NAMALWA (cell line): ENCODE measurements at regions not wholly inside any gene's neighbourhood (a gene's known extent, or its start where the extent isn't known, plus 50 kb on each side); places are given as distances from the start of the nearest gene placed in this dataset.
"Not testable (repeated sequence)": the region's sequence is repeated elsewhere in the genome, so short reads cannot be mapped to it uniquely, and the experiment has no call there.

Source experiments
- DNase-seq: peaks from one replicate; pipeline ENCODE4 v3.0.0-alpha.2; 2015; ENCODE audit warnings: low spot score

- no peak for DNase-seq
These were observed 99.3 kb upstream of the CHD6 start for GRCh38 chr20:41717483-41717882.

DNA sequence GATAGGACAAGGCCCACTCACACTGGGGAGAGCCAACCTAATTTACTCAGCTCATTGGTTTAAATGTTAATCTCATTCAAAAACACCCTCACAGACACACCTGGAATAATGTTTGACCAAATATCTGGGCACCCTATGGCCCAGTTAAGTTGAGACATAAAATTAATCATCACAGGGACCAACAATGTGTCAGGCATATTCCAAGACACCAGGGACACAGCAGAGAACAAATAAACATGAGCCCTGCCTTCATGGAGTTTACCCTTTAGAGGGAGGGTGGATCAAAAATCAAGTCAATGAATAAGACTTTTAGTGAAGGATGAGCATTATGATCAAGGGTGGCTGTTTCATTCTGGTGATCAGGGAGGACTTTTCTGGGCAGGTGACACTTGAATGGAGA is 98.7 kb upstream of the CHD6 start:
- no peak for DNase-seq

- DNase-seq, result no peak
These were observed 98.3 kb upstream of the CHD6 start for GRCh38 chr20:41716436-41716835.

GRCh38 chr20:41715526-41715925 is 97.3 kb upstream of the CHD6 start:
- DNase-seq, result no peak

GRCh38 chr20:41714030-41714429 is 95.9 kb upstream of the CHD6 start:
- no peak for DNase-seq

DNA sequence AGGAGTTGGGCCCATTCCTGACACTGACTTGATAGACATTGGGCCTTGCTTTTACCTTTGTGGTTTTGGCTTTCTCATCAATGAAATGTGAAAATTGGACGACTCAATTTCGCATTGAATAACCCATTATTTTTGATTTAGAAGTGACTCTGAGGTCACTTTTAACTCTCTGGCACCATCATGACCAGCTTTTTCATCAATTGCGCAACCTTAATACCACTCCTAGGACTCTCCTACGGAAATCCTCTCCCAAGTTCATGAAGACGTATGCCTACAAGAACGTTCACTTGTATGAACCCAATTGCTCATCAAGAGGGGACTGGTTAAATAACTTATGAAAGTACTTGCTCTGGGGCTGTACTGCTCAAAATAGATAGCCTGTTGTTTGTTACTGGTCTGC is 86.7 kb upstream of the CHD6 start:
- DNase-seq, result no peak

DNA sequence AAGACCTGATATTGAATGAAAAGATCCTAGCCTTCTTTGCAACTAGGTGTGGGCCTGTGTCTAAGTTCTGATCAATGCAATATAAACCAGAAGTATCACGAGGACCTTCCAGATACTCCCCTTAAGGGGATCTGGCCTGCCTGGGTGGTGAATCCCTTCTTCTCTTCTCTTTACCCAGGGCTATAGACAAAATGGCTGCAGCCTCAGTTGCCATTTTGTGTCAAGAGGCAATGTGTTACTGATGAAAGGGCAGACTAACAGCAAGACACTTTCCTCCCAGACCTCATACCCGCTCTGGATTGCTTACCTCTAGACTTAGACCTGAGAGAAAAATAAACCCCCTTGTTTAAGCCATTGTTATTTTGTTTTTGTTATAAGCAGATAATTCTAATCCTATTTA is 84.5 kb upstream of the CHD6 start:
- DNase-seq, result no peak

DNA sequence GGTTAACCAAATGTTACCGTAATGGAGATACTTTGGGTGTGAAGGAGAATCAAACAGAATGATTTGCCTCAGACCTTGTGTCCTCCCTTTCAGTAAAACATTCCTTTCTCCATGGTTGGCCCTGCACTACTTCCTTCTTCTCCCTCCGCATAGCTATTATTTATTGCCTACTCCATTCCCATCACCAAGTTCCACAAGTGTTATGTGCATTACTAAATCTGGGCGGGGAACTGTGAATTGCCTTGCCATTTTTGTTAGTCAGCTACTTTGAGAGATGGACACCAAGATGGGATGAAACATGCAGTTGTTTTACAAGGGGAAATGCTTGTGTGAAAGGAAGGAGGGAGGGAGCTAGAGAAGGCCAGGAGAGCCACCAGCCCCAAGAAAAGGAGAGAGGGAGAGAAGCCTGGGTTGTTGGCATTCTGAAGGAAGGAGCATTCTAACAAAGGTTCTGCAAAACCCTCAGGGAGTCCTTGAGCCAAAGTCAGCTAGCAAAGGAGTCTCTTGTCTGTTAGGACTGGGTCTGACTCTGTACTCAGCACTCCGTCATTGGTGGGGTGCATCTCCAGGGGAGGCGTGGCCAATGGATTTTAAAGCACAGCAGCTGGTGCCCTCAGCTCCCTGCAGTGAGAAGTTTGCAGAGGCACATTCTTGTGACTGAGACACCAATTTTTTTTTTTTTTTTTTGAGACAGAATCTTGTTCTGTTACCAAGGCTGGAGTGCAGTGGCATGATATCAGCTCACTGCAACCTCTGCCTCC is 83.6 kb upstream of the CHD6 start:
- no peak for DNase-seq

- not testable (repeated sequence) for DNase-seq
These were observed 81.5 kb upstream of the CHD6 start for GRCh38 chr20:41699673-41700072.

GRCh38 chr20:41697861-41698559 is 79.8 kb upstream of the CHD6 start:
- peak; percentile 74 for DNase-seq

GRCh38 chr20:41696428-41696827 is 78.3 kb upstream of the CHD6 start:
- no peak for DNase-seq

GRCh38 chr20:41694796-41695195 is 76.6 kb upstream of the CHD6 start:
- DNase-seq, result no peak

DNA sequence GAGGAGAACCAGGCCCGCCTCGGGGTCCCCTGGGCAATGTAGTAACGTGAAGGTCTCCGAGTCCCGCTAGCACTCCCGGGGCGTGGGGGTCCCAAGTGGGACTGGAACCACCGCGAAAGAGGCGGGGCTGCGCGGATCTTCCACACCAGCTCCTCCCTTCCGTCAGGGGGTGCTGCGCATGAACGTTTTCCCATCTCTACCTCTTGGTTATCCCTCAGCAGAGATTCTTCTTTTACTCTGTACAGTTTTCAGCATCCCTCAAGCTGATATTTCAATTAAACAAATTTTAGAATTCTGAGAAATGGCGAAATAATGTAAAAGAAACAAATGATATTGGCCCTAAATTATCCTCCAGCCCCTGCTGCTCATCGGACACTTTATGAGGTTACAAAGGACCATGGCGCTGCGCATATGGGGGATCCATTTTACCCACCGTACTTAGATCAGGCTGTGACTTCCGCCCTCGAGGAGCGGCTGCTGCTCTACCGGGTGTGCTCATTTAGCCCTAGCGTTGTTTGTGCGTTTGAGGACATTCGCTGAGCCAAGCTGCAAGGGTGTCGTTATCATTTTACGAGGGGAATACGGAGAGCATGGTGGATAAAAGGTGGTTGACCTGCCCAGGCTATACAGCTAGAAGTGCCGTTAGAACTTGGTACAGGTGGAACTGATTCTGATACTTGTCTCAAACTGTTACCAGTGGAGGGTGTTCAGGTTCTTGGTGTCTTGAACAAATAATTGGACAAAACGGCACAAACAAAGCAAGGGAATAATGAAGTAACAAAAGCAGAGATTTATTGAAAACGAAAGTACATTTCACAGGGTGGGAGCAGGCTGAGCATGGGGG is 75.2 kb upstream of the CHD6 start:
- DNase-seq, result peak; percentile 96

- DNase-seq, result peak; percentile 78
These were observed 74.4 kb upstream of the CHD6 start for GRCh38 chr20:41692479-41693135.

DNA sequence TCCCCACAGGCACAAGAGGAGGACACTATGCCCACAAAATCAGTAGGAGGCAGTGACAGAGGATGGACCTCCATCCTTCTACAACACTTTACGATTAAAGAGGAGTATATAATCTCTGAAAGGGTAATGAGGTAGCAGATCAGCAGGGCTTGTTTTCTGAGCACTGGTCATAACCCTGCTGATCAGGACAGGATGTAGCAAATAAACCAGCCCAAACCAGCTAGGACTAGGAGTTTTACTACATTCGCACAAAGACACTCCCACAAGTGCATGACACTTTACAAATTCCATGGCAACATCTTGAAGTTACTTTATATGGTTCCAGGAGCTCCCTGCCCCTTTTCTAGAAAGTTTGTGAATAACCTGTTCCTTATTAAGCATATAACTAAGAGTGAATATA is 73.3 kb upstream of the CHD6 start:
- DNase-seq, result no peak

- no peak for DNase-seq
These were observed 72.5 kb upstream of the CHD6 start for GRCh38 chr20:41690702-41691101.

DNA sequence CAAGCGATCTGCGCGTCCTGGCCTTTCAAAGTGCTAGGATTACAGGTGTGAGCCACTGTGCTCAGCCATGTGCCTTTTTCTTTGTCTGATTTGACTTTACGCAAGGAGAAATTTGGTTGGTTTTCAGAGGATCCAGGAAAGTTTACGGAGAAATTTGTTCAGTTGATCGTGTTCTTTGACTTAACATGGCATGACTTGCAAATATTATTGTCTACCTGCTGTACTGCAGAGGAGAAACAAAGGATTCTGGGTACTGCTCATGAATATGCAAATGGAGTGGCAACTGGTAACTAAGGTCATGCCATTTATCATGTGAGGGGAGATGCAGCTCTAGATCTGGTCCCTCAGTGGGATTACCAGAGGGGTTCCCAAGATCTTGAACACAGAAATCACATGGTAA is 68.8 kb upstream of the CHD6 start:
- DNase-seq, result no peak

DNA sequence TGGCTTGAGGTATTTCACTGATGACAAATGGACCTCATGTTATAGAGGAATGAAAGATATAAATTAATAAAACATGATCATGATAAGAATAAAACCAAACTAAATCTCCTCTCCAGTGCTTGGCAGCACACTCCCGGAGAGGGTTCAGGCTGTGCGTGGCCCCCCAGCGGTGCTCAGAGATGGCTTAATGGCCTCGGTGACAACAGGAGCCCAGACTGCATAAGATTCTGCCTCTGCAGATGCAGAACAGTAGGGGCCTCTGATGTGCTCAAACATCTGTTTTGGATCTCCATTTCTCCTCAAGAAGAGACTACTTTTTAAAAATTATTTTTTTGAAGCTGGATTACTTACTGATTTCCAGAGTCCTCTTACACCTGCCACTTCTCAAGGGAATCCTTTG is 67.0 kb upstream of the CHD6 start:
- not testable (repeated sequence) for DNase-seq

DNA sequence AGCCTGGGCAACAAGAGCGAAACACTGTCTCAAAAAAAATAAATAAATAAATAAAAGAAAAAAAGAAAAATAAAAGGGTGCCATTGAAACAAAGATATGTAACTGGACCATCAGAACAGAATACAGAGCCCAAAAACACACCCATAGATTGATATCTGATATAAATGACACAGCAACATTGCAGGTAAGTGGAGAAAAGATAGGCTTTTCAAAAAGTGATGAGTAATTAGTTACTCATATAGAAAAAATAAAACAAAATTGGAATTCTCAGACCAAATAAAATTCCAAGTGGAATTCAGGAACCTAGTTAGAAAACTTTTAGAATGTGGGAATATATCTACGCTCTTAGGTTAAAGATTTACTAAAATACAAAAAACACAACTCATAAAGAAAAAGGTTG is 60.6 kb upstream of the CHD6 start:
- no peak for DNase-seq

GRCh38 chr20:41672282-41672681 is 54.1 kb upstream of the CHD6 start:
- no peak for DNase-seq

DNA sequence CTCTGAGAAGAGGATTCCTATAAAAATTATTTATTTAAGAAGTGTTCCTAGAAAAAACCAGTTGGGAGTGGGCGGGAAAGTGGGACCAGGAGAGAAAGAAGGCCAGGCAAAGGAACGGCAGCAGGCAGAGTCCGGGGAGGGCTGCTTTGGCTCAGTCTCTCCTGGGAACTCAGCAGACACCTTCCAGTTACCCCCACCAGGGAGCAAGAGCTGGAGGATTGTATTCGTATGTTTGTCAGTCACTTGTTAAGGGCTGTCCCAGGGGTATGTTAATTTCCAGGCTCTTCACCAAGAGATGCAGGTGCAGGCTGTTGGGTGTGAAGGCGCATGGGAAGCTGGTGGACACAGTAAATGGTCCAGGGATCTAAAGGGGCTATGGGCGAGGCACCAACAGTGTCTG is 53.0 kb upstream of the CHD6 start:
- no peak for DNase-seq

GRCh38 chr20:41670631-41671030 is 52.5 kb upstream of the CHD6 start:
- no peak for DNase-seq
